ENCODE measurements at regions not wholly inside any gene's neighbourhood (a gene's known extent, or its start where the extent isn't known, plus 50 kb on each side); places are given as distances from the start of the nearest gene placed in this dataset.

DNA sequence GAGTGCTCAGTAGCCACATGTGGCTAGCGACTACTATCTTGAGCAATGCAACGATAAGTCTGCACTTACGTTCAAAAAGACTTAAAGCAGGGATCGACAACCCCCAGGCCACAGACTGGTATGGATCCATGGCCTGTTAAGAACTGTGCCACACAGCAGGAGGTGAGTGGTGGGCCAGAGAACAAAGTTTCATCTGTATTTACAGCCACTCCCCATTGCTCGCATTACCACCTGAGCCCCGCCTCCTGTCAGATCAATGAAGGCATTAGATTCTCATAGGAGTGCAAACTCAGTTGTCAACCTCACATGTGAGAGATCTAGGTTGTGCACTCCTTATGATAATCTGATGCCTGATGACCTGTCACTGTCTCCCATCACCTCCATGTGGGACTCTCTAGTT lies 103.6 kb upstream of the ZRANB2 start:
- TF ChIP-seq TCF12 (IDR thresholded peaks at IDR 0.05; ENCODE audit: low read depth) (no peak), NFIC (IDR thresholded peaks at IDR 0.05) (no peak)

DNA sequence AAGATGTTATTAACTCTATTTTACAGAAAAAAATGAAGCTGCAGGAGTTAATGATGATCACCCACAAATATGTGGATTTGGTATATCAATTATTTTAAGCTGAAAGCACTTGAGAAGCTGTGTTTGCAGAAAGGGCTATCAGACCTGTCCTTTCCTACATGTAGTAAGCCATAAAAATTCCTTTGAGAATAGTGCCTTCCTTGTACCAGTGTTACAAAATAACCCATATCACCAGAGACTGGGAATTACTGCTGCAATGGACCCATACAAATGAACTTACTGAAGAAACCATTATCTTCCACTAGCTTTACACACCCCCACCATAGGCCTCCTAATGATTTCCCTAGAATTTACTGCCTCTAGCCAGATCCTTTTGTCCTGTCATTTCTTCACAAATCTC lies 99.2 kb upstream of the ZRANB2 start:
- TF ChIP-seq EGR1 (IDR thresholded peaks at IDR 0.05) (no peak), EP300 (IDR thresholded peaks at IDR 0.05; ENCODE audit: borderline replicate concordance) (no peak), ZBTB7A (IDR thresholded peaks at IDR 0.05; ENCODE audit: low read depth) (no peak), CEBPB (IDR thresholded peaks at IDR 0.05) (no peak), FOXM1 (IDR thresholded peaks at IDR 0.05; ENCODE audit: borderline replicate concordance, low read depth) (no peak), CREB1 (IDR thresholded peaks at IDR 0.05; ENCODE audit: low read depth) (no peak)
- TF ChIP-seq, protein P1, sequence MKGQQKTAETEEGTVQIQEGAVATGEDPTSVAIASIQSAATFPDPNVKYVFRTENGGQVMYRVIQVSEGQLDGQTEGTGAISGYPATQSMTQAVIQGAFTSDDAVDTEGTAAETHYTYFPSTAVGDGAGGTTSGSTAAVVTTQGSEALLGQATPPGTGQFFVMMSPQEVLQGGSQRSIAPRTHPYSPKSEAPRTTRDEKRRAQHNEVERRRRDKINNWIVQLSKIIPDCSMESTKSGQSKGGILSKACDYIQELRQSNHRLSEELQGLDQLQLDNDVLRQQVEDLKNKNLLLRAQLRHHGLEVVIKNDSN (IDR thresholded peaks at IDR 0.05) = no peak
- TF ChIP-seq, protein P2, sequence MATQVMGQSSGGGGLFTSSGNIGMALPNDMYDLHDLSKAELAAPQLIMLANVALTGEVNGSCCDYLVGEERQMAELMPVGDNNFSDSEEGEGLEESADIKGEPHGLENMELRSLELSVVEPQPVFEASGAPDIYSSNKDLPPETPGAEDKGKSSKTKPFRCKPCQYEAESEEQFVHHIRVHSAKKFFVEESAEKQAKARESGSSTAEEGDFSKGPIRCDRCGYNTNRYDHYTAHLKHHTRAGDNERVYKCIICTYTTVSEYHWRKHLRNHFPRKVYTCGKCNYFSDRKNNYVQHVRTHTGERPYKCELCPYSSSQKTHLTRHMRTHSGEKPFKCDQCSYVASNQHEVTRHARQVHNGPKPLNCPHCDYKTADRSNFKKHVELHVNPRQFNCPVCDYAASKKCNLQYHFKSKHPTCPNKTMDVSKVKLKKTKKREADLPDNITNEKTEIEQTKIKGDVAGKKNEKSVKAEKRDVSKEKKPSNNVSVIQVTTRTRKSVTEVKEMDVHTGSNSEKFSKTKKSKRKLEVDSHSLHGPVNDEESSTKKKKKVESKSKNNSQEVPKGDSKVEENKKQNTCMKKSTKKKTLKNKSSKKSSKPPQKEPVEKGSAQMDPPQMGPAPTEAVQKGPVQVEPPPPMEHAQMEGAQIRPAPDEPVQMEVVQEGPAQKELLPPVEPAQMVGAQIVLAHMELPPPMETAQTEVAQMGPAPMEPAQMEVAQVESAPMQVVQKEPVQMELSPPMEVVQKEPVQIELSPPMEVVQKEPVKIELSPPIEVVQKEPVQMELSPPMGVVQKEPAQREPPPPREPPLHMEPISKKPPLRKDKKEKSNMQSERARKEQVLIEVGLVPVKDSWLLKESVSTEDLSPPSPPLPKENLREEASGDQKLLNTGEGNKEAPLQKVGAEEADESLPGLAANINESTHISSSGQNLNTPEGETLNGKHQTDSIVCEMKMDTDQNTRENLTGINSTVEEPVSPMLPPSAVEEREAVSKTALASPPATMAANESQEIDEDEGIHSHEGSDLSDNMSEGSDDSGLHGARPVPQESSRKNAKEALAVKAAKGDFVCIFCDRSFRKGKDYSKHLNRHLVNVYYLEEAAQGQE (IDR thresholded peaks at IDR 0.05; ENCODE audit: low read depth) = no peak

DNA sequence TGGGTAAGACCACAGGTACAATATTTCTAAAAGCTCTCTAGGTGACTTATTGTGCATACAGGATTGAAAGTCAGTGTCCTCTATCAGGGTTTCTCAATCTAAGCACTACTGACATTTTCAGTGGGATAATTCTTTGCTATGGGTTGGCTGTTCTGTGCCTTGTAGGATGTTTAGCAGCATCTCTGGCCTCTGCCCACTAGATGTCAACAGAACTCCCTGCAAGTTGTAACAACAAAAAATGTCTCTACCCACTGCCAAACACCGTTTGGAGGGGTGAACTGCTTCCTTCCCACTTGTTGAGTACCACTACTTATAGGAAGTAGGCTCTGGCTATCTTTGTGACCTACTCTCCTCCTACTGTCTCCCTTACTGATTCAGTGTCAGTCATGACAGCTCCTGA lies 90.1 kb upstream of the ZRANB2 start:
- TF ChIP-seq ZBTB7A (IDR thresholded peaks at IDR 0.05; ENCODE audit: low read depth) (no peak), CEBPB (IDR thresholded peaks at IDR 0.05) (no peak), YY1 (IDR thresholded peaks at IDR 0.05; ENCODE audit: low read depth) (no peak), NFIC (IDR thresholded peaks at IDR 0.05) (no peak), FOXM1 (IDR thresholded peaks at IDR 0.05; ENCODE audit: borderline replicate concordance, low read depth) (no peak), EP300 (IDR thresholded peaks at IDR 0.05; ENCODE audit: borderline replicate concordance) (no peak), TAF1 (IDR thresholded peaks at IDR 0.05; ENCODE audit: low read depth) (no peak), TEAD4 (IDR thresholded peaks at IDR 0.05) (no peak), RAD21 (IDR thresholded peaks at IDR 0.05; ENCODE audit: low read depth) (no peak), CREB1 (IDR thresholded peaks at IDR 0.05; ENCODE audit: low read depth) (no peak), TCF12 (IDR thresholded peaks at IDR 0.05; ENCODE audit: low read depth) (no peak)
- TF ChIP-seq, protein P2 (IDR thresholded peaks at IDR 0.05; ENCODE audit: low read depth) = no peak
- TF ChIP-seq, protein P1 (IDR thresholded peaks at IDR 0.05) = no peak

DNA sequence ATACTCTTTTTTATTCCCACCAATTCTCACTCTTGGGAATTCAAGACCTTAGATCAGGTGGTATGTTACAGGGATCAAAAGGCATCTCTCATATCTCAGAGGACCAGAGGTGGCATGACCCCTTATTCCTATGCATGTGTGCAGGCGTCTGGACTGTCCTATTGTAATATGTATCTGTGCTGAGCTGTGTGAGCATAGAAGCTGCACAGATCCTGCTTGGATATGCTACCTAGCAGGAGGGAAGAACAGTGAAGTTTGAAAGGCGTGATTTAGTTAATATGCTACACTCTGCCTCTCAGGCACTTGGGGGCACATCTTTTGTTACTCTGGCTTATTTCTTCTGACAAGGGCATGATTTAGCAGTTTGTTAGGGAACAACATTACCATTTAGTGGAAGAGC lies 86.7 kb upstream of the ZRANB2 start:
- TF ChIP-seq, protein P1 (IDR thresholded peaks at IDR 0.05) = no peak
- TF ChIP-seq, protein P2 (IDR thresholded peaks at IDR 0.05; ENCODE audit: low read depth) = no peak
- no peak for TF ChIP-seq CEBPB (IDR thresholded peaks at IDR 0.05)

DNA sequence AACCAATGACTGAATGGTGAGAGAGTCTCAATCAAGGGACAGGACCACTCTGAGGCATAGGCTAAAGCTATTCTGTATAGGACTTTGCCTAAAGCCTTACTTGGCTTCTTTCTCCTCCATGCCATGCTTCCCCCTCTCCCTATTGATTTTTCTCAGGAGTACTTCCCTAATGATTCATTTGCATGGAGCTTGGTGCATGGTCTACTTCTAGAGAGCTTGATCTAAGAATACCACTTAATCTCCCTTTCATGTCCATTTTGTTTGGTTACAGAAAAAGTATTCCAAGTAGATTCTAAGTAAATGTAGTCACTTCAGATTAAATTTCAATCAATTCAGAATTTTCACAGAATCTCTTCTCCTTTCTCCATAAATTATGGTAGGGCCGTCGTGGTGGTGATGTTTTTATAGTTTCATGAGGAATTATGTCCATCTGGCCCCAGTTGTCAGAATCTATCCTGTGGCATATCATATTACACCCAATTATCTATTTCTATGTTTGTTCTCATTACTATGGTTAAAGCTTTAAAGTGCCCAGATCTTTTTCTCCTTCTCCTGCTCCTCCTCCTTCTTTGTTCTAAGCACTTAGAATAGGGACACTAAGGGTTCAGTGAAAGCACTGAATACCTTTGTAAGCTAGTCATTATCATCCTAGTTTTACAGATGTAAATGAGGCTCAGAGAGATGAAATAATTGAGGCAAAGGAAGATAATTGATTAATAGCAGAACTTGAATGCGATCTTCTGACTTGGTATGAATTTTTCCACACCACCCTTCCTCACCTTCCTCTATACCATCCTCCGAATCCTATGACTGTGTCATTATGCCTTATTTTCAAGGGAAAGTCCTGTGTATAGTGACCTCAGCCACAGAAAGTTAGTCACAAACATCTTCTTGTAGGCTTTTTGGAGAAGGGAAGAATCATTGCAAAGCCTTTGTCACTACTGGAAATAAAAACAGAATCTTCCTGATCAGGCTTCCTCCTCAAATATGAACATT lies 85.6 kb upstream of the ZRANB2 start:
- no peak for TF ChIP-seq NFIC (IDR thresholded peaks at IDR 0.05)
- TF ChIP-seq EGR1 (IDR thresholded peaks at IDR 0.05) = no peak
- TF ChIP-seq CREB1 (IDR thresholded peaks at IDR 0.05; ENCODE audit: low read depth) = no peak
- TF ChIP-seq YY1 (IDR thresholded peaks at IDR 0.05; ENCODE audit: low read depth) = no peak
- TF ChIP-seq, protein P2 (IDR thresholded peaks at IDR 0.05; ENCODE audit: low read depth) = no peak
- TF ChIP-seq, protein P3, sequence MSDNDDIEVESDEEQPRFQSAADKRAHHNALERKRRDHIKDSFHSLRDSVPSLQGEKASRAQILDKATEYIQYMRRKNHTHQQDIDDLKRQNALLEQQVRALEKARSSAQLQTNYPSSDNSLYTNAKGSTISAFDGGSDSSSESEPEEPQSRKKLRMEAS (IDR thresholded peaks at IDR 0.05) = no peak
- no peak for TF ChIP-seq RAD21 (IDR thresholded peaks at IDR 0.05; ENCODE audit: low read depth)
- TF ChIP-seq CEBPB (IDR thresholded peaks at IDR 0.05) = no peak
- no peak for TF ChIP-seq TEAD4 (IDR thresholded peaks at IDR 0.05)
- TF ChIP-seq, protein P1 (IDR thresholded peaks at IDR 0.05) = no peak
- no peak for TF ChIP-seq TCF12 (IDR thresholded peaks at IDR 0.05; ENCODE audit: low read depth)
- TF ChIP-seq FOXM1 (IDR thresholded peaks at IDR 0.05; ENCODE audit: borderline replicate concordance, low read depth) = no peak
- TF ChIP-seq TAF1 (IDR thresholded peaks at IDR 0.05; ENCODE audit: low read depth) = no peak
